H1 (cell line): ENCODE measurements at regions not wholly inside any gene's neighbourhood (a gene's known extent, or its start where the extent isn't known, plus 50 kb on each side); places are given as distances from the start of the nearest gene placed in this dataset.

ENCODE experiments used
- CTCF ChIA-PET: fragments of 300-600 bp; sonication (Branson Sonifier 250); formaldehyde crosslinking; loops from one replicate; lab custom pipeline; 2021; ENCODE audit not compliant: partially characterized antibody; lab: Charles Lee
- POLR2A ChIA-PET: fragments of 300-600 bp; sonication (Branson Sonifier 250); formaldehyde crosslinking; loops from one replicate; lab custom pipeline; 2021; ENCODE audit warnings: inconsistent platforms; ENCODE audit not compliant: partially characterized antibody; lab: Charles Lee
- DNase-seq, 2 experiments: peaks; one replicate each; pipeline versions ENCODE4 v3.0.0 to v3.0.0-alpha.2; 2010 to 2022; ENCODE audit warnings: low spot score in 2 of 2, low read depth in 1 of 2, mixed read lengths in 1 of 2
- FAIRE-seq: peaks from 2 replicates; lab custom pipeline; 2011; peaks lifted over from hg19 to GRCh38; lab: Jason Lieb, UNC
- H2AFZ ChIP-seq: 2 replicates; pipeline ENCODE4 v1.8.1; 2012; ENCODE audit warnings: low read length, inconsistent platforms
- H2AK5ac ChIP-seq: 2 replicates; pipeline ENCODE4 v1.6.1; 2013; ENCODE audit warnings: low read depth, low read length
- H2BK120ac ChIP-seq: replicated peaks from 2 replicates; pipeline ENCODE3; 2013; ENCODE audit warnings: low read depth, low read length, inconsistent platforms
- H2BK12ac ChIP-seq: 2 replicates; pipeline ENCODE4 v1.6.1; 2013; ENCODE audit warnings: low read depth, low read length
- H2BK15ac ChIP-seq: 2 replicates; pipeline ENCODE4 v1.6.1; 2013; ENCODE audit warnings: low read length
- H2BK20ac ChIP-seq: 2 replicates; pipeline ENCODE4 v1.6.1; 2013; ENCODE audit warnings: low read length
- H2BK5ac ChIP-seq: 2 replicates; pipeline ENCODE4 v1.6.1; 2013; ENCODE audit warnings: low read depth, low read length
- H3K14ac ChIP-seq: 2 replicates; pipeline ENCODE4 v1.6.1; 2013; ENCODE audit warnings: inconsistent platforms; ENCODE audit not compliant: insufficient read length
- H3K18ac ChIP-seq: 2 replicates; pipeline ENCODE4 v1.6.1; 2013; ENCODE audit warnings: low read length; ENCODE audit errors: extremely low read depth
- H3K23ac ChIP-seq: 2 replicates; pipeline ENCODE4 v1.6.1; 2013; ENCODE audit warnings: inconsistent platforms; ENCODE audit not compliant: insufficient read length
- H3K23me2 ChIP-seq: 2 replicates; pipeline ENCODE4 v1.6.1; 2013; ENCODE audit warnings: low read depth, low read length
- H3K27ac ChIP-seq: 2 replicates; pipeline ENCODE4 v1.6.1; 2011; ENCODE audit warnings: low read depth, low read length, inconsistent platforms
- H3K27me3 ChIP-seq, 4 experiments: replicated peaks in 1 of 4; 1 replicate in 1 of 4; 2 replicates in 3 of 4; pipeline versions ENCODE4 v1.6.1 to v1.8.1; 2011 to 2013; ENCODE audit warnings: low read length in 3 of 4, mild to moderate bottlenecking in 3 of 4, inconsistent platforms in 2 of 4, mixed read lengths in 2 of 4, moderate library complexity in 1 of 4; ENCODE audit not compliant: control insufficient read depth in 3 of 4, insufficient read depth in 3 of 4; ENCODE audit errors: extremely low read depth in 1 of 4
- H3K36me3 ChIP-seq, 4 experiments: 2 replicates each; pipeline versions ENCODE4 v1.6.1 to v1.8.1; 2011 to 2013; ENCODE audit warnings: mild to moderate bottlenecking in 4 of 4, low read length in 3 of 4, moderate library complexity in 2 of 4, control low read depth in 1 of 4, inconsistent platforms in 1 of 4; ENCODE audit not compliant: insufficient read depth in 4 of 4, control insufficient read depth in 2 of 4
- H3K4ac ChIP-seq: replicated peaks from 2 replicates; pipeline ENCODE3; 2013; ENCODE audit warnings: low read length, low read depth, mixed read lengths, inconsistent platforms; ENCODE audit not compliant: insufficient read length
- H3K4me1 ChIP-seq, 4 experiments: replicated peaks in 1 of 4; 1 replicate in 1 of 4; 2 replicates in 3 of 4; pipeline versions ENCODE4 v1.6.1 to v1.8.1; 2011 to 2013; ENCODE audit warnings: low read length in 3 of 4, inconsistent platforms in 2 of 4, mixed read lengths in 1 of 4; ENCODE audit not compliant: insufficient read depth in 4 of 4, control insufficient read depth in 3 of 4
- H3K4me2 ChIP-seq, 2 experiments: 2 replicates each; pipeline versions ENCODE4 v1.6.1 to v1.8.1; 2011 to 2013; ENCODE audit warnings: low read depth in 2 of 2, low read length in 2 of 2, control low read depth in 1 of 2, inconsistent platforms in 1 of 2, mild to moderate bottlenecking in 1 of 2; ENCODE audit not compliant: insufficient read depth in 1 of 2
- H3K4me3 ChIP-seq, 4 experiments: fragments of 200-600, 300-600 bp in 1 of 4; sonication (generic), shearing (Covaris generic), sonication (Bioruptor Twin) in 1 of 4; 2 replicates each; pipeline versions ENCODE4 v1.5.1 to v1.8.1; 2011 to 2016; ENCODE audit warnings: low read length in 4 of 4, low read depth in 3 of 4, control low read depth in 2 of 4, inconsistent platforms in 2 of 4, mild to moderate bottlenecking in 2 of 4, mixed read lengths in 1 of 4, moderate library complexity in 1 of 4; ENCODE audit not compliant: insufficient read depth in 2 of 4; ENCODE audit errors: extremely low read depth in 1 of 4
- H3K56ac ChIP-seq: replicated peaks from 2 replicates; pipeline ENCODE3; 2013; ENCODE audit warnings: low read depth, mild to moderate bottlenecking, mixed read lengths, low read length, inconsistent platforms; ENCODE audit not compliant: insufficient read length
- H3K79me1 ChIP-seq: 2 replicates; pipeline ENCODE4 v1.6.1; 2013; ENCODE audit warnings: low read depth, low read length, control low read depth
- H3K79me2 ChIP-seq, 2 experiments: 2 replicates each; pipeline versions ENCODE4 v1.6.1 to v1.8.1; 2012 to 2013; ENCODE audit warnings: low read length in 2 of 2, mild to moderate bottlenecking in 2 of 2, inconsistent platforms in 1 of 2; ENCODE audit not compliant: insufficient read depth in 2 of 2, control insufficient read depth in 1 of 2
- H3K9ac ChIP-seq, 4 experiments: replicated peaks in 1 of 4; 1 replicate in 1 of 4; 2 replicates in 3 of 4; pipeline versions ENCODE4 v1.6.1 to v1.8.1; 2011 to 2013; ENCODE audit warnings: low read depth in 3 of 4, low read length in 3 of 4, control low read depth in 2 of 4, mild to moderate bottlenecking in 2 of 4, moderate library complexity in 2 of 4, inconsistent platforms in 1 of 4; ENCODE audit errors: extremely low read depth in 1 of 4
- H3K9me3 ChIP-seq, 2 experiments: 2 replicates each; pipeline versions ENCODE4 v1.6.1 to v1.8.1; 2012 to 2013; ENCODE audit warnings: mild to moderate bottlenecking in 2 of 2, moderate library complexity in 2 of 2, control low read depth in 1 of 2, inconsistent platforms in 1 of 2, low read depth in 1 of 2, low read length in 1 of 2, mixed read lengths in 1 of 2; ENCODE audit not compliant: insufficient read depth in 2 of 2
- H4K20me1 ChIP-seq, 2 experiments: replicated peaks in 1 of 2; 2 replicates each; pipeline versions ENCODE3 to v1.8.1; 2011 to 2013; ENCODE audit warnings: inconsistent platforms in 2 of 2, low read length in 2 of 2, mild to moderate bottlenecking in 1 of 2; ENCODE audit not compliant: insufficient read depth in 2 of 2, control insufficient read depth in 1 of 2
- H4K5ac ChIP-seq: 2 replicates; pipeline ENCODE4 v1.6.1; 2013; ENCODE audit warnings: low read length, low read depth, mixed read lengths, inconsistent platforms; ENCODE audit not compliant: insufficient read length
- H4K8ac ChIP-seq: 2 replicates; pipeline ENCODE4 v1.8.0; 2013; ENCODE audit warnings: mild to moderate bottlenecking, moderate library complexity, low read length, inconsistent platforms; ENCODE audit not compliant: insufficient read depth; ENCODE audit errors: extremely low read depth
- H4K91ac ChIP-seq: replicated peaks from 2 replicates; pipeline ENCODE3; 2013; ENCODE audit warnings: low read length, mixed read lengths, inconsistent platforms; ENCODE audit not compliant: insufficient read length
- BACH1 ChIP-seq: IDR thresholded peaks from 2 replicates; pipeline ENCODE4 v1.6.1; 2012; ENCODE audit warnings: low read length, improper control_type of control experiment
- BRCA1 ChIP-seq: IDR thresholded peaks from 2 replicates; pipeline ENCODE4 v1.6.1; 2012; ENCODE audit warnings: low read depth, low read length, improper control_type of control experiment
- CTCF ChIP-seq, 3 experiments: IDR thresholded peaks; 1 replicate in 2 of 3; 2 replicates in 1 of 3; pipeline versions ENCODE4 v1.5.1 to v1.6.1; 2011; ENCODE audit warnings: low read length in 3 of 3, mild to moderate bottlenecking in 3 of 3, inconsistent platforms in 2 of 3, low read depth in 1 of 3, moderate library complexity in 1 of 3; ENCODE audit not compliant: insufficient read depth in 1 of 3; ENCODE audit errors: control extremely low read depth in 1 of 3
- EZH2 ChIP-seq: fragments of 200-600 bp; sonication (generic); IDR thresholded peaks from 2 replicates; pipeline ENCODE4 v1.7.1; 2012; ENCODE audit warnings: low read depth, mild to moderate bottlenecking, moderate library complexity, low read length, inconsistent platforms; ENCODE audit not compliant: severe bottlenecking
- FOSL1 ChIP-seq: IDR thresholded peaks from 2 replicates; pipeline ENCODE4 v1.6.1; 2011; ENCODE audit warnings: mild to moderate bottlenecking, low read depth, low read length, moderate library complexity; ENCODE audit not compliant: insufficient read depth
- GABPA ChIP-seq: IDR thresholded peaks from 2 replicates; pipeline ENCODE4 v1.6.1; 2011; ENCODE audit warnings: mild to moderate bottlenecking, low read length, moderate library complexity, borderline replicate concordance; ENCODE audit not compliant: insufficient read depth
- HDAC6 ChIP-seq: IDR thresholded peaks from one replicate; pipeline ENCODE4 v1.7.1; 2012; ENCODE audit warnings: low read depth, mild to moderate bottlenecking, inconsistent platforms, low read length, moderate library complexity
- JUN ChIP-seq: IDR thresholded peaks from 2 replicates; pipeline ENCODE4 v1.6.1; 2011; ENCODE audit warnings: low read depth, mild to moderate bottlenecking, improper control_type of control experiment, low read length
- NRF1 ChIP-seq: IDR thresholded peaks from 2 replicates; pipeline ENCODE4 v1.6.1; 2011; ENCODE audit warnings: mild to moderate bottlenecking, low read depth, low read length, improper control_type of control experiment
- PHF8 ChIP-seq: fragments of 200-600 bp; sonication (generic); conservative IDR thresholded peaks from 2 replicates; pipeline ENCODE4 v1.7.1; 2012; ENCODE audit warnings: low read depth, mild to moderate bottlenecking, inconsistent platforms, low read length, moderate library complexity
- TAF1 ChIP-seq: IDR thresholded peaks from 2 replicates; pipeline ENCODE4 v1.6.1; 2011; ENCODE audit warnings: mild to moderate bottlenecking, low read depth, low read length
- ZNF274 ChIP-seq: IDR thresholded peaks from 2 replicates; pipeline ENCODE4 v1.7.0; 2012; ENCODE audit warnings: low read length, borderline replicate concordance; ENCODE audit errors: extremely low read depth
- WGBS, 2 experiments: shearing (Covaris generic) in 1 of 2; methylation state at CpG; one replicate each; pipeline versions ENCODE4 v1.1.6 to v1.1.7; 2013 to 2015; ENCODE audit warnings: low lambda C conversion rate in 2 of 2, mixed read lengths in 2 of 2, inconsistent platforms in 1 of 2, low coverage in 1 of 2, missing lambda C conversion rate in 1 of 2; ENCODE audit not compliant: insufficient replicate concordance in 2 of 2, insufficient coverage in 1 of 2, insufficient read length in 1 of 2; ENCODE audit errors: extremely low coverage in 1 of 2, missing lambda C conversion rate in 1 of 2; 5-methylcytosine and 5-hydroxymethylcytosine counted together

GRCh38 chr15:91447991-91448644, 348.1 kb downstream of the SV2B start:
- Histone ChIP-seq H3K14ac (no peak overlapping the region), H4K5ac (no peak overlapping the region), H3K4me2 (no peak overlapping the region), H2BK12ac (no peak overlapping the region), H2BK20ac (no peak overlapping the region), H3K18ac (no peak overlapping the region), H3K9ac (no peak overlapping the region), H3K56ac (no peak overlapping the region), H3K27me3 (no peaks in the 10 kb centered on the region), H2AFZ (0 out of 2 replicates have a peak overlapping the region, but pooled peaks have one; percentile 58), H2AK5ac (no peak overlapping the region), H3K27ac (no peak overlapping the region), H3K4me3 (no peak overlapping the region), H4K8ac (no peak overlapping the region), H3K36me3 (no peaks in the 10 kb centered on the region), H2BK120ac (no peak overlapping the region), H2BK5ac (no peak overlapping the region), H2BK15ac (no peak overlapping the region), H3K4me1 (no peaks in the 10 kb centered on the region), H3K79me2 (no peaks in the 10 kb centered on the region), H3K23me2 (no peaks in the 10 kb centered on the region), H3K79me1 (no peaks in the 10 kb centered on the region), H4K91ac (no peak overlapping the region), H3K4ac (no peak overlapping the region), H3K23ac (no peak overlapping the region), H4K20me1 (no peaks in the 10 kb centered on the region), H3K9me3 (no peaks in the 10 kb centered on the region)
- DNase-seq (no peak), FAIRE-seq (no peak)
- 82% methylated on average over 3 of the region's 3 CpGs; no CpG with 5 or more reads in 1 of the 2 experiments for WGBS, 2 experiments
- ChIA-PET POLR2A (no interaction called here), CTCF (no interaction called here)
- TF ChIP-seq BRCA1 (no peak), GABPA (no peak), NRF1 (no peak), FOSL1 (no peak), EZH2 (no peak), TAF1 (no peak), JUN (no peak), ZNF274 (no peak), CTCF (IDR thresholded peaks at IDR 0.05; ENCODE audit: control extremely low read depth in 1 of 3, insufficient read depth in 1 of 3, low read depth in 1 of 3, low read length in 3 of 3) (no peak), PHF8 (no peak), BACH1 (no peak), HDAC6 (no peak)
